Activated CD4-positive, alpha-beta T cell treated with anti-CD3 and anti-CD28 coated beads for 36 hours (primary cell): ENCODE measurements at regions not wholly inside any gene's neighbourhood (a gene's known extent, or its start where the extent isn't known, plus 50 kb on each side); places are given as distances from the start of the nearest gene placed in this dataset.
A peak's percentile ranks its signal among the peaks of the same experiment; 100 is the strongest.
"Not testable (repeated sequence)": the region's sequence is repeated elsewhere in the genome, so short reads cannot be mapped to it uniquely, and the experiment has no call there.

Source experiments
- ATAC-seq: fragments of 200-7000 bp; cut with Tn5 transposase; one replicate; pipeline ENCODE4 v1.10.0; 2021; ENCODE audit warnings: mild to moderate bottlenecking, moderate library complexity
- CTCF ChIA-PET: fragments of 350-600 bp; sonication (Branson Sonifier 250); formaldehyde crosslinking; loops from one replicate; lab custom pipeline; 2021; ENCODE audit warnings: antibody characterized with exemption; lab: Charles Lee
- POLR2A ChIA-PET: fragments of 350-600 bp; sonication (Branson Sonifier 250); formaldehyde crosslinking; loops from one replicate; lab custom pipeline; 2021; ENCODE audit warnings: antibody characterized with exemption, inconsistent platforms; lab: Charles Lee
- DNase-seq: peaks from one replicate; pipeline ENCODE4 v3.0.0-alpha.2; 2020
- H3K27ac Mint-ChIP-seq: one replicate; pipeline ENCODE4 v1.8.0; 2021; ENCODE audit warnings: mixed read lengths
- H3K27me3 Mint-ChIP-seq: one replicate; pipeline ENCODE4 v1.8.0; 2021; ENCODE audit warnings: mixed read lengths
- H3K36me3 Mint-ChIP-seq: one replicate; pipeline ENCODE4 v1.8.0; 2021; ENCODE audit warnings: low read depth, mixed read lengths
- H3K4me1 Mint-ChIP-seq: one replicate; pipeline ENCODE4 v1.8.0; 2021; ENCODE audit warnings: mixed read lengths
- H3K4me3 Mint-ChIP-seq: one replicate; pipeline ENCODE4 v1.8.0; 2021; ENCODE audit warnings: mild to moderate bottlenecking, moderate library complexity, mixed read lengths
- H3K9me3 Mint-ChIP-seq: one replicate; pipeline ENCODE4 v1.8.0; 2021; ENCODE audit warnings: low read depth, mixed read lengths
- intact Hi-C, 2 experiments: fragments of 100-400 bp; cut with DNase I in 1 of 2; cut with micrococcal nuclease in 1 of 2; formaldehyde crosslinking; loops; one replicate each; pipeline versions ENCODE4 v1.14.2 to v1.15.1; 2022 to 2024; cut with DNase I, micrococcal nuclease

- POLR2A ChIA-PET: no interaction called here
- no peaks in the 10 kb centered on the region for H3K36me3 Mint-ChIP-seq
- H3K27me3 Mint-ChIP-seq: no peaks in the 10 kb centered on the region
- H3K4me3 Mint-ChIP-seq: no peak overlapping the region
- no peaks in the 10 kb centered on the region for H3K9me3 Mint-ChIP-seq
- intact Hi-C loops: no loop called here
- CTCF ChIA-PET: no interaction called here
- no peaks in the 10 kb centered on the region for H3K4me1 Mint-ChIP-seq
- no peak for DNase-seq
- H3K27ac Mint-ChIP-seq: no peak overlapping the region
- no peak for ATAC-seq
Observed at GRCh38 chr4:117898496-117898895, 135.8 kb upstream of the NDST3 start.

- Mint-ChIP-seq H3K4me1 (no peaks in the 10 kb centered on the region), H3K36me3 (no peaks in the 10 kb centered on the region), H3K27me3 (no peaks in the 10 kb centered on the region), H3K27ac (no peak overlapping the region), H3K9me3 (no peaks in the 10 kb centered on the region), H3K4me3 (no peak overlapping the region)
- ATAC-seq (no peak), DNase-seq (no peak)
- intact Hi-C loops: no loop called here
- POLR2A ChIA-PET: no interaction called here
- CTCF ChIA-PET: no interaction called here
Observed at GRCh38 chr4:117900832-117901231, 133.5 kb upstream of the NDST3 start.

GRCh38 chr4:117907646-117908045, 126.6 kb upstream of the NDST3 start:
- ChIA-PET POLR2A (no interaction called here), CTCF (no interaction called here)
- no peak overlapping the region for H3K4me3 Mint-ChIP-seq
- no peaks in the 10 kb centered on the region for H3K36me3 Mint-ChIP-seq
- ATAC-seq (no peak), DNase-seq (no peak)
- intact Hi-C loops: no loop called here
- H3K4me1 Mint-ChIP-seq: no peaks in the 10 kb centered on the region
- no peaks in the 10 kb centered on the region for H3K27me3 Mint-ChIP-seq
- H3K27ac Mint-ChIP-seq: no peak overlapping the region
- H3K9me3 Mint-ChIP-seq: no peaks in the 10 kb centered on the region

GRCh38 chr4:117908306-117909207, 125.7 kb upstream of the NDST3 start:
- POLR2A ChIA-PET: no interaction called here
- Mint-ChIP-seq H3K9me3 (no peaks in the 10 kb centered on the region), H3K36me3 (no peaks in the 10 kb centered on the region), H3K4me1 (no peaks in the 10 kb centered on the region), H3K27ac (no peak overlapping the region), H3K27me3 (no peaks in the 10 kb centered on the region), H3K4me3 (no peak overlapping the region)
- DNase-seq (no peak), ATAC-seq (no peak)
- CTCF ChIA-PET: interaction anchor here (0.6 kb wide), 1 partner anchor 11 kb away, joined by 3 read pairs; no protein-coding TSS in a partner anchor
- intact Hi-C loops: no loop called here

- H3K4me3 Mint-ChIP-seq: no peak overlapping the region
- H3K4me1 Mint-ChIP-seq: no peaks in the 10 kb centered on the region
- H3K27me3 Mint-ChIP-seq: no peaks in the 10 kb centered on the region
- ATAC-seq (no peak), DNase-seq (no peak)
- CTCF ChIA-PET: interaction anchor here (0.8 kb wide), 1 partner anchor 10 kb away, joined by 4 read pairs; no protein-coding TSS in a partner anchor
- intact Hi-C loops: no loop called here
- no peaks in the 10 kb centered on the region for H3K36me3 Mint-ChIP-seq
- no peaks in the 10 kb centered on the region for H3K9me3 Mint-ChIP-seq
- POLR2A ChIA-PET: no interaction called here
- H3K27ac Mint-ChIP-seq: no peak overlapping the region
Observed at GRCh38 chr4:117916728-117917127, 117.6 kb upstream of the NDST3 start.

- POLR2A ChIA-PET, H3K9me3 Mint-ChIP-seq, H3K36me3 Mint-ChIP-seq, intact Hi-C loops, H3K27me3 Mint-ChIP-seq, H3K27ac Mint-ChIP-seq, H3K4me3 Mint-ChIP-seq, ATAC-seq, DNase-seq, CTCF ChIA-PET, H3K4me1 Mint-ChIP-seq: not testable (repeated sequence)
Observed at GRCh38 chr4:117922311-117922710, 112.0 kb upstream of the NDST3 start.

- ATAC-seq, H3K4me1 Mint-ChIP-seq, intact Hi-C loops, H3K36me3 Mint-ChIP-seq, CTCF ChIA-PET, H3K27ac Mint-ChIP-seq, H3K9me3 Mint-ChIP-seq, H3K4me3 Mint-ChIP-seq, DNase-seq, POLR2A ChIA-PET, H3K27me3 Mint-ChIP-seq: not testable (repeated sequence)
Observed at GRCh38 chr4:117927823-117928222, 106.5 kb upstream of the NDST3 start.

- intact Hi-C loops: no loop called here
- CTCF ChIA-PET: no interaction called here
Observed at GRCh38 chr4:117941611-117942010, 92.7 kb upstream of the NDST3 start.

GRCh38 chr4:117949621-117950020, 84.7 kb upstream of the NDST3 start:
- ChIA-PET POLR2A (no interaction called here), CTCF (no interaction called here)
- DNase-seq (no peak), ATAC-seq (no peak)
- H3K27ac Mint-ChIP-seq: no peak overlapping the region
- H3K9me3 Mint-ChIP-seq: peaks cover 2% of the 10 kb centered on the region
- H3K27me3 Mint-ChIP-seq: no peaks in the 10 kb centered on the region
- H3K4me1 Mint-ChIP-seq: no peaks in the 10 kb centered on the region
- no peak overlapping the region for H3K4me3 Mint-ChIP-seq
- intact Hi-C loops: no loop called here
- H3K36me3 Mint-ChIP-seq: no peaks in the 10 kb centered on the region

More at GRCh38 chr4:117941611-117942010, 92.7 kb upstream of the NDST3 start:
- Mint-ChIP-seq H3K4me3 (no peak overlapping the region), H3K27ac (no peak overlapping the region), H3K36me3 (no peaks in the 10 kb centered on the region), H3K9me3 (peaks cover 5% of the 10 kb centered on the region), H3K27me3 (no peaks in the 10 kb centered on the region), H3K4me1 (no peaks in the 10 kb centered on the region)
- no peak for ATAC-seq
- POLR2A ChIA-PET: no interaction called here
- DNase-seq: no peak

- no peak overlapping the region for H3K27ac Mint-ChIP-seq
- H3K36me3 Mint-ChIP-seq: no peaks in the 10 kb centered on the region
- H3K4me3 Mint-ChIP-seq: no peak overlapping the region
- H3K27me3 Mint-ChIP-seq: no peaks in the 10 kb centered on the region
- POLR2A ChIA-PET: no interaction called here
- H3K9me3 Mint-ChIP-seq: peaks cover 2% of the 10 kb centered on the region
- intact Hi-C loops: no loop called here
- H3K4me1 Mint-ChIP-seq: no peaks in the 10 kb centered on the region
- CTCF ChIA-PET: no interaction called here
- no peak for DNase-seq
- ATAC-seq: no peak
Observed at GRCh38 chr4:117957571-117957970, 76.7 kb upstream of the NDST3 start.

- no peaks in the 10 kb centered on the region for H3K9me3 Mint-ChIP-seq
Observed at GRCh38 chr4:117965622-117966021, 68.7 kb upstream of the NDST3 start.

GRCh38 chr4:117968606-117969005, 65.7 kb upstream of the NDST3 start:
- H3K4me1 Mint-ChIP-seq: peaks cover 3% of the 10 kb centered on the region
- H3K36me3 Mint-ChIP-seq: no peaks in the 10 kb centered on the region
- intact Hi-C loops: no loop called here
- POLR2A ChIA-PET: no interaction called here
- CTCF ChIA-PET: no interaction called here
- H3K27ac Mint-ChIP-seq: no peak overlapping the region
- no peaks in the 10 kb centered on the region for H3K27me3 Mint-ChIP-seq
- no peak for DNase-seq
- no peak for ATAC-seq
- no peak overlapping the region for H3K4me3 Mint-ChIP-seq
- H3K9me3 Mint-ChIP-seq: no peaks in the 10 kb centered on the region

More at GRCh38 chr4:117965622-117966021, 68.7 kb upstream of the NDST3 start:
- DNase-seq (peak; percentile 22), ATAC-seq (peak; percentile 47)
- CTCF ChIA-PET: no interaction called here
- POLR2A ChIA-PET: no interaction called here
- Mint-ChIP-seq H3K27me3 (no peaks in the 10 kb centered on the region), H3K4me1 (peaks cover 3% of the 10 kb centered on the region), H3K4me3 (no peak overlapping the region), H3K27ac (no peak overlapping the region), H3K36me3 (no peaks in the 10 kb centered on the region)
- intact Hi-C loops: no loop called here
